Testis (tissue), 2 donors: ENCODE measurements at regions not wholly inside any gene's neighbourhood (a gene's known extent, or its start where the extent isn't known, plus 50 kb on each side); places are given as distances from the start of the nearest gene placed in this dataset.

ENCODE experiments used
- POLR2A ChIP-seq: fragments of 450-650 bp; IDR thresholded peaks from one replicate; pipeline ENCODE4 v1.6.1; 2017; ENCODE audit warnings: antibody characterized with exemption, mild to moderate bottlenecking, moderate library complexity
- TF ChIP-seq, protein P1 (sequence below), 3 experiments: fragments of 450-650 bp in 2 of 3; fragments of 200-600 bp in 1 of 3; sonication (generic) in 1 of 3; IDR thresholded peaks; one replicate each; pipeline ENCODE4 v1.5.1; 2016 to 2019; ENCODE audit warnings: antibody characterized with exemption in 3 of 3, mild to moderate bottlenecking in 2 of 3, moderate library complexity in 1 of 3

DNA sequence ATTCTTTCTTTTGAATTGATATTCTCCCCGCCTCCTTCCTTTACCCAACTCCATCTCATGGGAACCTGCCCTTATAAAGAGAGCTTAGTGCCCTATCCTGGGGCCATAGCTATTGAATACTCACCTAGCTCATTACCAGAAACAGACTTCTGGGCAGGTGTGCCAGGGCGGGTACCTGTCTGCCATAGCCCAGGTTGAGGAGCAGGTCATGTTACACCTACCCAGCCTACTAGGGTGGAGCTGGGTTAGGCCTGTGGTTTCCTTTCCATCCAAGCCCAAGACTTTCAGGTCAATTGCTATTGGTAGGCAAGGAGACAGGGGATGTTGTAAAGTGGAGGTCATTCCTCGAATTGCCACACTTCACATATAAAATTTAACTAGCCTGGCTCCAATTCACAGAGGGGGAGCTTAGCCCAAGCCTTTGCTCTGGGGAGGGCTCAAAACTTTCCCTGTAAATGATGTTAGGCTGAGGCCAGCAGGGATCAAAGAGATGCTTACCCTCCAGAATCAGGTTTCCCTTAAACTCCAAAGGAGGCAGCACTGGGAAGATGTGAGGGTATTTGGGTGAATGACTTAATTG, 87.1 kb upstream of the IPO9 start:
- no peak for TF ChIP-seq POLR2A
- TF ChIP-seq, protein P1, sequence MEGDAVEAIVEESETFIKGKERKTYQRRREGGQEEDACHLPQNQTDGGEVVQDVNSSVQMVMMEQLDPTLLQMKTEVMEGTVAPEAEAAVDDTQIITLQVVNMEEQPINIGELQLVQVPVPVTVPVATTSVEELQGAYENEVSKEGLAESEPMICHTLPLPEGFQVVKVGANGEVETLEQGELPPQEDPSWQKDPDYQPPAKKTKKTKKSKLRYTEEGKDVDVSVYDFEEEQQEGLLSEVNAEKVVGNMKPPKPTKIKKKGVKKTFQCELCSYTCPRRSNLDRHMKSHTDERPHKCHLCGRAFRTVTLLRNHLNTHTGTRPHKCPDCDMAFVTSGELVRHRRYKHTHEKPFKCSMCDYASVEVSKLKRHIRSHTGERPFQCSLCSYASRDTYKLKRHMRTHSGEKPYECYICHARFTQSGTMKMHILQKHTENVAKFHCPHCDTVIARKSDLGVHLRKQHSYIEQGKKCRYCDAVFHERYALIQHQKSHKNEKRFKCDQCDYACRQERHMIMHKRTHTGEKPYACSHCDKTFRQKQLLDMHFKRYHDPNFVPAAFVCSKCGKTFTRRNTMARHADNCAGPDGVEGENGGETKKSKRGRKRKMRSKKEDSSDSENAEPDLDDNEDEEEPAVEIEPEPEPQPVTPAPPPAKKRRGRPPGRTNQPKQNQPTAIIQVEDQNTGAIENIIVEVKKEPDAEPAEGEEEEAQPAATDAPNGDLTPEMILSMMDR (IDR thresholded peaks at IDR 0.05), result no peak
